GM12874 (cell line): ENCODE measurements at regions not wholly inside any gene's neighbourhood (a gene's known extent, or its start where the extent isn't known, plus 50 kb on each side); places are given as distances from the start of the nearest gene placed in this dataset.

Source experiments
- CTCF ChIP-seq: IDR thresholded peaks from 2 replicates; pipeline ENCODE4 v1.5.1; 2011; ENCODE audit warnings: low read depth, mild to moderate bottlenecking, control low read depth, low read length, moderate library complexity; ENCODE audit not compliant: insufficient read depth

GRCh38 chr10:94193466-94193924, 169.2 kb downstream of the NOC3L start:
- TF ChIP-seq CTCF = no peak

GRCh38 chr10:94194256-94194655, 168.5 kb downstream of the NOC3L start:
- TF ChIP-seq CTCF = no peak

- no peak for TF ChIP-seq CTCF
These were observed 165.5 kb downstream of the NOC3L start for GRCh38 chr10:94197241-94197640.

GRCh38 chr10:94198324-94198723, 164.4 kb downstream of the NOC3L start:
- no peak for TF ChIP-seq CTCF

GRCh38 chr10:94199565-94199964, 163.2 kb downstream of the NOC3L start:
- no peak for TF ChIP-seq CTCF

- no peak for TF ChIP-seq CTCF
These were observed 162.4 kb downstream of the NOC3L start for GRCh38 chr10:94200146-94200837.

GRCh38 chr10:94205396-94205831, 157.3 kb downstream of the NOC3L start:
- no peak for TF ChIP-seq CTCF
